ENCODE measurements at regions not wholly inside any gene's neighbourhood (a gene's known extent, or its start where the extent isn't known, plus 50 kb on each side); places are given as distances from the start of the nearest gene placed in this dataset.

DNA sequence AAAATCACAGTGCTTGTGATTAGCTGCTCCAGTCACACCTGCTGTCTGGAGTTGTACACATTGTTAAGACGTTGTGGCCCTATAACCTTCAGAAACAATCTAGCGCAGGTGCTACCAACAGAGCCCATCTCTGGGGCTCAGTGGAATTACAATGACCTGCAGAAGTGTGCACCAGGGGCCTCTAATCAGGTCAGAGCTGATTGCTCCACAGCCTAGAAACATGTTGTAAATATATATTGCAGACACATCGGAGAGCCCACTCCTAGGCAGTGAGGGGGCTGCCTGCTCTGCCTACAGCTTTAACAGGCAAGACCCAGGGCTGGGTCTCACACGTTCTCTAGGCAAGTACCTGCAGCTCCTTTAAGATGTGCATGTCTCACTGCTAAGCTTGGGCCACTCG, 302.0 kb downstream of the SIPA1L2 start:
- TF ChIP-seq, protein P1, sequence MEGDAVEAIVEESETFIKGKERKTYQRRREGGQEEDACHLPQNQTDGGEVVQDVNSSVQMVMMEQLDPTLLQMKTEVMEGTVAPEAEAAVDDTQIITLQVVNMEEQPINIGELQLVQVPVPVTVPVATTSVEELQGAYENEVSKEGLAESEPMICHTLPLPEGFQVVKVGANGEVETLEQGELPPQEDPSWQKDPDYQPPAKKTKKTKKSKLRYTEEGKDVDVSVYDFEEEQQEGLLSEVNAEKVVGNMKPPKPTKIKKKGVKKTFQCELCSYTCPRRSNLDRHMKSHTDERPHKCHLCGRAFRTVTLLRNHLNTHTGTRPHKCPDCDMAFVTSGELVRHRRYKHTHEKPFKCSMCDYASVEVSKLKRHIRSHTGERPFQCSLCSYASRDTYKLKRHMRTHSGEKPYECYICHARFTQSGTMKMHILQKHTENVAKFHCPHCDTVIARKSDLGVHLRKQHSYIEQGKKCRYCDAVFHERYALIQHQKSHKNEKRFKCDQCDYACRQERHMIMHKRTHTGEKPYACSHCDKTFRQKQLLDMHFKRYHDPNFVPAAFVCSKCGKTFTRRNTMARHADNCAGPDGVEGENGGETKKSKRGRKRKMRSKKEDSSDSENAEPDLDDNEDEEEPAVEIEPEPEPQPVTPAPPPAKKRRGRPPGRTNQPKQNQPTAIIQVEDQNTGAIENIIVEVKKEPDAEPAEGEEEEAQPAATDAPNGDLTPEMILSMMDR (IDR thresholded peaks at IDR 0.05) = no peak
- no peak for TF ChIP-seq ZFX (IDR thresholded peaks at IDR 0.05; ENCODE audit: borderline replicate concordance)

Data from 22Rv1 (cell line).